ENCODE measurements at regions not wholly inside any gene's neighbourhood (a gene's known extent, or its start where the extent isn't known, plus 50 kb on each side); places are given as distances from the start of the nearest gene placed in this dataset.
"Not testable (repeated sequence)": the region's sequence is repeated elsewhere in the genome, so short reads cannot be mapped to it uniquely, and the experiment has no call there.

DNA sequence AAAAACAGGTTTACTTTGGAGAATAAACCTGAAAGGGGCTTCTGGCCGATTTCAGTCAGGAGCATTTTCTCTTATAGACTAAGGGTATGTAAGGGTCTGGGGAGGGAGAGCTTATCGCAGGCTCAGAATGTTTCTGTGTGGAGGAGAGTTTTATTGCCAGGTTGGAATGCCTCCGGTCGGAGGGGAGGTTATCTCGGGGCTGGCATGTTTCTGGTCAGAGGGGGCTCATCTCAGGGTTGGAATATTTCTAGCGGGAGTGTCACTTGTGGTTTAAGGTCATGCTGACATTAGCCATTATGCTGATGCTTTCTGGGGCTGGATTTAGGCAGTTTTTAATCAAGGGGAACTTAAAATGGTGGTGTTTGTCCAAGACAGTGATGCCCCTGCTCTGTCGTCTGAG lies 333.6 kb downstream of the METTL4 start:
- Histone ChIP-seq H3K27me3 (no peaks in the 10 kb centered on the region), H3K9me3 (no peaks in the 10 kb centered on the region), H3K4me1 (no peaks in the 10 kb centered on the region), H3K27ac (no peak overlapping the region), H3K4me3 (no peak overlapping the region), H3K36me3 (no peaks in the 10 kb centered on the region)
- TF ChIP-seq, protein P1, sequence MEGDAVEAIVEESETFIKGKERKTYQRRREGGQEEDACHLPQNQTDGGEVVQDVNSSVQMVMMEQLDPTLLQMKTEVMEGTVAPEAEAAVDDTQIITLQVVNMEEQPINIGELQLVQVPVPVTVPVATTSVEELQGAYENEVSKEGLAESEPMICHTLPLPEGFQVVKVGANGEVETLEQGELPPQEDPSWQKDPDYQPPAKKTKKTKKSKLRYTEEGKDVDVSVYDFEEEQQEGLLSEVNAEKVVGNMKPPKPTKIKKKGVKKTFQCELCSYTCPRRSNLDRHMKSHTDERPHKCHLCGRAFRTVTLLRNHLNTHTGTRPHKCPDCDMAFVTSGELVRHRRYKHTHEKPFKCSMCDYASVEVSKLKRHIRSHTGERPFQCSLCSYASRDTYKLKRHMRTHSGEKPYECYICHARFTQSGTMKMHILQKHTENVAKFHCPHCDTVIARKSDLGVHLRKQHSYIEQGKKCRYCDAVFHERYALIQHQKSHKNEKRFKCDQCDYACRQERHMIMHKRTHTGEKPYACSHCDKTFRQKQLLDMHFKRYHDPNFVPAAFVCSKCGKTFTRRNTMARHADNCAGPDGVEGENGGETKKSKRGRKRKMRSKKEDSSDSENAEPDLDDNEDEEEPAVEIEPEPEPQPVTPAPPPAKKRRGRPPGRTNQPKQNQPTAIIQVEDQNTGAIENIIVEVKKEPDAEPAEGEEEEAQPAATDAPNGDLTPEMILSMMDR (IDR thresholded peaks at IDR 0.05) = no peak
- TF ChIP-seq POLR2A (IDR thresholded peaks at IDR 0.05) = no peak
- no peak for DNase-seq
- 71 to 73% methylated on average over 6 to 7 of the region's 7 CpGs for WGBS, 2 donors
- intact Hi-C loops (cut with DNase I) = no loop called here

- Histone ChIP-seq H3K4me1 (no peaks in the 10 kb centered on the region), H3K36me3 (no peaks in the 10 kb centered on the region), H3K9me3 (no peaks in the 10 kb centered on the region), H3K4me3 (no peak overlapping the region), H3K27ac (no peak overlapping the region), H3K27me3 (no peaks in the 10 kb centered on the region)
- TF ChIP-seq, protein P1 (IDR thresholded peaks at IDR 0.05) = no peak
- no peak for TF ChIP-seq POLR2A (IDR thresholded peaks at IDR 0.05)
- DNase-seq = no peak
- intact Hi-C loops (cut with DNase I) = no loop called here
- 22 to 41% methylated on average over 4 of the region's 4 CpGs for WGBS, 2 donors
Measured at GRCh38 chr18:2240311-2240705, 331.0 kb downstream of the METTL4 start.

GRCh38 chr18:2244641-2245040 lies 326.7 kb downstream of the METTL4 start:
- Histone ChIP-seq H3K36me3 (no peaks in the 10 kb centered on the region), H3K27ac (no peak overlapping the region), H3K4me1 (no peaks in the 10 kb centered on the region), H3K9me3 (no peaks in the 10 kb centered on the region), H3K4me3 (no peak overlapping the region), H3K27me3 (no peaks in the 10 kb centered on the region)
- intact Hi-C loops (cut with DNase I) = no loop called here
- DNase-seq = no peak
- no peak for TF ChIP-seq POLR2A (IDR thresholded peaks at IDR 0.05)
- TF ChIP-seq, protein P1 (IDR thresholded peaks at IDR 0.05) = no peak

- DNase-seq; H3K27me3 ChIP-seq; intact Hi-C loops (cut with DNase I); H3K9me3 ChIP-seq; H3K27ac ChIP-seq; H3K36me3 ChIP-seq; H3K4me1 ChIP-seq; H3K4me3 ChIP-seq: not testable (repeated sequence)
- 82 to 94% methylated on average over 11 to 15 of the region's 19 CpGs for WGBS, 2 donors
Measured at GRCh38 chr18:2247101-2247500, 324.2 kb downstream of the METTL4 start.

- H3K36me3 ChIP-seq = no peaks in the 10 kb centered on the region
- 69 to 77% methylated on average over 3 of the region's 3 CpGs for WGBS, 2 donors
- no peak overlapping the region for H3K27ac ChIP-seq
- H3K4me1 ChIP-seq = no peaks in the 10 kb centered on the region
- no peak for DNase-seq
- TF ChIP-seq, protein P1 (IDR thresholded peaks at IDR 0.05) = no peak
- TF ChIP-seq POLR2A (IDR thresholded peaks at IDR 0.05) = no peak
- intact Hi-C loops (cut with DNase I) = no loop called here
- no peaks in the 10 kb centered on the region for H3K27me3 ChIP-seq
- no peaks in the 10 kb centered on the region for H3K9me3 ChIP-seq
- no peak overlapping the region for H3K4me3 ChIP-seq
Measured at GRCh38 chr18:2254977-2255376, 316.3 kb downstream of the METTL4 start.

- DNase-seq = no peak
- 95 to 100% methylated on average over 1 of the region's 1 CpG for WGBS, 2 donors
- Histone ChIP-seq H3K27ac (no peak overlapping the region), H3K9me3 (no peaks in the 10 kb centered on the region), H3K4me3 (no peak overlapping the region), H3K4me1 (no peaks in the 10 kb centered on the region), H3K36me3 (no peaks in the 10 kb centered on the region), H3K27me3 (no peaks in the 10 kb centered on the region)
- intact Hi-C loops (cut with DNase I) = no loop called here
- TF ChIP-seq, protein P1 (IDR thresholded peaks at IDR 0.05) = no peak
- no peak for TF ChIP-seq POLR2A (IDR thresholded peaks at IDR 0.05)
Measured at GRCh38 chr18:2256577-2256976, 314.7 kb downstream of the METTL4 start.

All from esophagus squamous epithelium (tissue), 5 donors.